CD4-positive, alpha-beta T cell treated with Interleukin-15 for 4 hours (primary cell): ENCODE measurements at regions not wholly inside any gene's neighbourhood (a gene's known extent, or its start where the extent isn't known, plus 50 kb on each side); places are given as distances from the start of the nearest gene placed in this dataset.

Experiments used
- DNase-seq: peaks from one replicate; pipeline ENCODE4 v3.0.0-alpha.2; 2020; ENCODE audit warnings: low spot score

DNA sequence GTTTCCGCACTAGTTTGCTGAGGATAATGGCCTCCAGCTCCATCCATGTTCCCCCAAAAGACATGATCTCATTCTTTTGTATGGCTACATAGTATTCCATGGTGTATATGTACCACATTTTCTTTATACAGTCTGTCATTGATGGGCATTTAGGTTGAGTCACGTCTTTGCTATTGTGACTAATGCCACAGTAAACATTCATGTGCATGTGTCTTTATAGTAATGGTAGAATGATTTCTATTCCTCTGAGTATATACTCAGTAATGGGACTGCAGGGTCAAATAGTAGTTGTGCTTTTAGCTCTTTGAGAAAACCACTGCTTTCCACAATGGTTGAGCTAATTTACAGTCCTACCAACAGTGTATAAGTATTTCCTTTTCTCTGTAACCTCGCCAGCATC, 78.3 kb upstream of the BCL9 start:
- no peak for DNase-seq

- DNase-seq: no peak
These were observed 74.8 kb upstream of the BCL9 start for GRCh38 chr1:147466543-147466942.

- DNase-seq: no peak
These were observed 71.2 kb upstream of the BCL9 start for GRCh38 chr1:147470079-147470478.

DNA sequence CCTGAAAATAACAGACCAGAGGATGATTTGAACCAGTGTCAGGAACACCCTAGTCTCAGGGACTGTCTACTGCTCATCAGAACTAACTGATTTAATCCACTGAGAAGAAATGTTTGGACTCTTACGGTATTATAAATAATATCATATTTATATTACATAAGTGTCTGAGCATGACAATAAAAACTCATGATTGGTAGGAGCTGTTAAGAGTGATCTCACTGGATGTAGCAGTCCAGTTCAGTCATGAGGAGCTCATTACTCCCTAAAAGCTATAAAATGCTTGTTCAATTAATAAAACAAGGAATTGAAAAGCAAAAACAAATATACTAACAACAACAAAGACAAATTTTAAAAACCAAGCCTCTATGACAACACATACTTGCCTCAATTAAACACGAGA, 68.8 kb upstream of the BCL9 start:
- DNase-seq: no peak

- DNase-seq: no peak
These were observed 68.2 kb upstream of the BCL9 start for GRCh38 chr1:147472966-147473732.

- DNase-seq: no peak
These were observed 67.6 kb upstream of the BCL9 start for GRCh38 chr1:147473733-147474049.

GRCh38 chr1:147475488-147475887, 65.8 kb upstream of the BCL9 start:
- no peak for DNase-seq

DNA sequence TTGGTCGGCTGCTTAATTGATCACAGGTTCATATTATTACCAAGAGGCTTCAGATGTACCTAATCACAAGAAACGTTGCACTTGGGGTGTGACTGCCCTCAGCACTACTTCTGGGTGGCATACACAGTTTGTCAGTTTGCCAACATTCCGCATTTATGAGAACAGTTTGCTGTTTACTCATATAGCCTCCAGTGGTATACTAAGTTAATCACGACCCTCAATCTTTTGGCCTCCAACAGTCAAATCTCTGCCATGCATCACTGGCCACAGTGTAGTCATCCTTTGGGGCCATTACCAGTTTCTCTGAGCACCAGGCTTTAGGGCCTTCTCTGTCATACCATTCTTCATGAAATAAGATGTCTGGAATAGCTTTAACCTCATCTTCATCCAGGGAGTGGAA, 62.8 kb upstream of the BCL9 start:
- no peak for DNase-seq

DNA sequence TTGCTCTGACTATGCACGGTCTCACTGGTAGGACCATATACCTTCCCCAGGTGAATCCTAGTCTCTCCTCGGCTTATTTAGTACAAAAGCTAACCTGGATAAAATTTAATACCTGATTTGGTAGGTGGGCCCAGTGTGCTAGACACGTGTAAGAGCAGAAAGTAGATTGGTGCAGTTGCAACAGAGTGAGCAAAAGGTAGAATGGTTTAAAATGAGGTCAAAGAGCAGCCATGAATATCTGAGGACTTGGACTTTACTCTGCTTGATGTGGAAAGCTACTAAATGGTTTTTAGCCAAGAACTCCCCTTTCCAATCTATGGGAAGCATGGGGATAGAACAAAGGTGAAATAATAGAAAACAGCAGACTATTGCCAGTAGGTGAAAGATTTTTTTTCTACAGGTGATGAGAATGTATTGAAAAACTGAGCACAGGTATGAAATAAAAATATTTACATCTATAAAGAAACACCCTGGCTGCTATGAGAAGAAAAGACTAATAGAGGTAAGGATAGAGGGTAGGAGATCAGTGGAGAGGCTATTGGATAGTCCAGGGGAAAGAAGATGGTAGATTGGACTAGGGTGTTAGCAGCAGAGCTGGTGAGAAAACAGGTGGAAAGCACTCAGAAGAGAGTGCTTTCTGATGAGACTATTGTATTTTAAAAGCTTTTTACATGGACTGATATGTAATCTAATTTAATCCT, 61.3 kb upstream of the BCL9 start:
- DNase-seq: no peak

DNA sequence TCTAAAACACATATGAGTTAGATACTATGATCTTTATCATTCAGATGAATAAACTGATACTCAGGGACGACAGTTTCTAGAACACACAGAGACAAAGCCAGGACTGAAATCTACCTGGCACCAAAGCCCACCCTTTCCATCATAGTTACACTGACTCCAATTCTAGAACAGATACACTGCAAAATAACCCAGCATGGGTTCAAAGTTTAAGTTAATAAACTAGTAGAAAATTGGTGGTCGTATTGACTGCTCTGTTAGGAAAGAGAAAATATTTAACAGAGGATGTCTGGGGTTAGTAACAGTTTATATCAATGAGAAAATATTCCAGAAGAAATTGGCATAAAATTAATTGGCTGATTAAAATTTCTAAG, 60.8 kb upstream of the BCL9 start:
- DNase-seq: no peak

GRCh38 chr1:147486876-147487656, 54.2 kb upstream of the BCL9 start:
- no peak for DNase-seq

DNA sequence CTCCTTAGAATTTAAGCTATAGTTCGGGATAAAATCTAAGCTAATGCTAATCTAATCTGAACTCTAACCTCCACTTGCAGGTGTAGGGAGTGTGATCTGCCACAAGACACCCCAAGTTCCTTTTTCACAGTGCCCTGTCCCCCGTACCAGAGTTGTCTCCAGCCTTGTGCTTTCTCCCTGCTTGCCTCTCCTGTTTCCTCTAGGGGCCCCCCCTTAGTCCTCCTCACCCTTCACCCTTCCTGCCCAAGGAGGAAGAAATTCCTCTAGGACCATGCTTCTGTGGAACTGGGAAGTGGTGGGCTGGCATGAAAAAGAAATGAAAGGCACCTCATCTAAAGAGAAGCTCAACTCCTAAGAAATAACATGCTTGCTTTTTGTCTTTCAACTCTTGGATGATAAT, 50.2 kb upstream of the BCL9 start:
- no peak for DNase-seq
